ENCODE measurements at regions not wholly inside any gene's neighbourhood (a gene's known extent, or its start where the extent isn't known, plus 50 kb on each side); places are given as distances from the start of the nearest gene placed in this dataset.

- TF ChIP-seq CTCF (IDR thresholded peaks at IDR 0.05) (no peak), POLR2A (IDR thresholded peaks at IDR 0.05) (no peak)
Measured at GRCh38 chr4:156188596-156188995, 234.9 kb upstream of the CTSO start.
